GM18951 (cell line): ENCODE measurements at regions not wholly inside any gene's neighbourhood (a gene's known extent, or its start where the extent isn't known, plus 50 kb on each side); places are given as distances from the start of the nearest gene placed in this dataset.

Experiments used
- POLR2A ChIP-seq: IDR thresholded peaks from 4 replicates; pipeline ENCODE4 v1.6.1; 2011; ENCODE audit warnings: mild to moderate bottlenecking; ENCODE audit not compliant: insufficient read length, insufficient read depth; ENCODE audit errors: extremely low read depth
- in situ Hi-C: fragments of 300-500 bp; cut with MboI; formaldehyde crosslinking; loops from one replicate; pipeline ENCODE4 v1.12.0; 2022; ENCODE audit warnings: low sequenced_read_pairs, mixed read lengths, inconsistent platforms; ENCODE audit not compliant: unreplicated experiment

DNA sequence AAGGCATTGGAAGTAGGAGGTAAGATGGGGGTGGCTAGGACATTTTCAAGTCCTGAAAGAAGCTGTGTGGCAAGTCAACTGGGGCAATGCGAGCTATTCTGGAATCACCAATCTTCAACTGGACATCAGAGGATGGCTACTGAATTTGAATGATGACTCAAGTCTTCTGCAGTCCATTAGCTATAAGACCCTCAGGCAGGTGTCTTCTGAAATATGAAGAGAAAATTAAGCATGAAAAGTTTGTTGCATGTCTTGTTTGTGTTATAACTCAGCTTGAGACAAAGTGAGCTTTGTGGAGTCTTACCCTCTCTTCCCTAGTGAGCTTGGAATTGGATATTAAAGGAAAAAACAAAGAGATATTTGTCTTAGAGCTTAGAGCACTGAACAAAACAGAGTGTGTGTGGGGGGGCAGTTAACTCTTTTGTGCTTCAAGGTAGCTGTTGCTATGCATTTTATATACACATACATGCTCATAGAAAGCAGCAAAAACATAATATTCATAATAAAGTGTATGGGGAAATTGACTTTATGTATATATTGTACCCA lies 979.1 kb downstream of the MCTP2 start:
- TF ChIP-seq POLR2A: no peak
- in situ Hi-C loops: no loop called here

DNA sequence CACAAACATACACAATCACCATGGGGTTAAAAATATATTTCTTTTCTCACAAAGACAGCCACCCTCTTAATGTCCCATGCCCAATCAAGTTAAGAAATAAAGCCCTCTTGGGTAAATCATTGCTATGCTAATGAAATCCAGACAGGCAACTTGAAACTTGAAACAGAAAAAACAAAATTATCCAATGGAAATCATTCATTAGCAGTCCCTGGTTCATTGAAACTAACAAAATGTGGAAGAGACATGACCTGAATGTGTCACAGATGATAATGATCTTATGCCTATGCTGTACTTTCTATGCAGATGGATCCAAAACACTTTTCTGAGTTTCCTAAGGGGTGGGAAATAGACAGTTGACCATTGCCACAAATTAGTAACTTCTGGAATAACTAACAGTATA lies 983.7 kb downstream of the MCTP2 start:
- in situ Hi-C loops: no loop called here
- no peak for TF ChIP-seq POLR2A

- in situ Hi-C loops: no loop called here
- TF ChIP-seq POLR2A: no peak
These were observed 995.5 kb downstream of the MCTP2 start for GRCh38 chr15:95226835-95227234.

GRCh38 chr15:95227235-95227634 lies 995.9 kb downstream of the MCTP2 start:
- in situ Hi-C loops: no loop called here
- no peak for TF ChIP-seq POLR2A

- in situ Hi-C loops: no loop called here
- TF ChIP-seq POLR2A: no peak
These were observed 997.6 kb downstream of the MCTP2 start for GRCh38 chr15:95228856-95229555.

DNA sequence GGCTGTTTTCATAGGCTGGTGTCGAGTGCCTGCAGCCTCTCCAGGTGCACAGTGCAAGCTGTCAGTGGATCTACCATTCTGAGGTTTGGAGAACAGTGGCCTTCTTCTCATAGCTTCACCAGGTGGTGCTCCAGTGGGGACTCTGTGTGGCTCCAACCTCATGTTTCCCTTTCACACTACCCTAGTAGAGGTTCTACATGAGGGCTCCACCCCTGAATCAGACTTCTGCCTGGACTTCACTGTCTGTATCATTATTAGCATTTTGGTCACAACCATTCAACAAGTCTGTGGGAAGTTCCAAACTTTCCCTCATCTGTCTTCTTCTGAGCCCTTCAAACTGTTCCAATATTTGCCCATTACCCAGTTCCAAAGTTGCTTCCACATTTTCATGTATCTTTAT lies 1003.7 kb downstream of the MCTP2 start:
- in situ Hi-C loops: no loop called here
- no peak for TF ChIP-seq POLR2A

- in situ Hi-C loops: no loop called here
- TF ChIP-seq POLR2A: no peak
These were observed 1016.0 kb downstream of the MCTP2 start for GRCh38 chr15:95247071-95247984.

DNA sequence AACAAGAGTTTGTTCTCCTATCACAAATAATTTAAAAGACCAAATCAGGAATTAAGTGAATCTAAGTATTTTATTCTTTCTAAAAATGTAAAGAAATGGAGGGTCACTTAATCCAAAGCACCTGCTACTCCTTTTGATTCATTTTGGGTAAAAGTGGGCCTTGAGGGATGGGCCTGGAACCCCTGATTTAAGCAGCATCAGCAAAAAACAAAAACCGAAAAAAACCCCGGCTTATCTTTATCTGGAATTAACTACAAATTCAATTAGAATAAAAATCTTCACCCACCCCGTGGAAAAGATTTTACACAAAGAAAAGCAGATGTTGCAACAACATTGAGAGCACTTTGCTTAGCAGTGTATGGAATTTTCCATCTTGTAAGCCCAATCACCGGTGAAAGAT lies 1018.2 kb downstream of the MCTP2 start:
- no peak for TF ChIP-seq POLR2A
- in situ Hi-C loops: no loop called here

GRCh38 chr15:95252404-95252803 lies 1021.0 kb downstream of the MCTP2 start:
- in situ Hi-C loops: loop anchor here (25.0 kb wide), 1 partner anchor 1085 kb away; the partner anchor contains the start of gene NR2F2
- TF ChIP-seq POLR2A: no peak

DNA sequence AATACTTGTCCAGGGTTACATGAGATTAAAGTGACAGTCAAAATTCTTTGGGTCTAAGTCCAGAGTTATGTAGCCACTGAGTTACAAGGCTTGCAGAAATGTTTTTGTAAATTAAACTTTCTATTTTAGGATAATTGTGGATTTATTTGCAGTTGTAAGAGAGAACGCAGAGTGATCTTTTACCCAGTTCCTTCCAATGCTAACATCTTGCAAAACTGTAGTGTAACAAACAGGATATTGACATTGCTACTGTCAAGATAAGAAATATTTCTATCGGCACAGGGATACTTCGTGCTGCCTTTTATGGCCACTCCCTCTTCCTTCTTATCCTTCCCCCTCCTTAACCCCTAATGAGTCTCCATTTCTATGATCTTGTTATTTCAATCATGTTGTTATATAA lies 1022.9 kb downstream of the MCTP2 start:
- in situ Hi-C loops: loop anchor here (25.0 kb wide), 1 partner anchor 1083 kb away; the partner anchor contains the start of gene NR2F2
- TF ChIP-seq POLR2A: no peak

DNA sequence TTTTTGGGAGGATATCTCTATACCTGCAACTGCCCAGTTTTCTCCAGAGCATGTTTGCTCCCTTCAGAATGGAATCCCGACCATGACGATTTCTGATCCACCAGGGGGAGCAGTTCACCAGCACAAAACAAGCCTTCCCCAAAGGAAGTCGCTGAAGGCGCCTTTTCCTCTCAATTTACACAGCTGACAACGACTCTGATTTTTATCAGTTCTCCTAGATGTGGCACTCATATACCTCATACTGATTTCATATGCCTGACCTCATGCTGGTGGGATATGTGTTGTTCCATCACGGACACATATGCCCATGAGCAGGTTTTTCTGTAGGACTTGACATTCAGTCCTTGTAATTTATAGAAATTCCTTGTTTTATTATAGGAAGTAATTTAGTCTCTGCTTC lies 1028.2 kb downstream of the MCTP2 start:
- in situ Hi-C loops: loop anchor here (25.0 kb wide), 1 partner anchor 1078 kb away; the partner anchor contains the start of gene NR2F2
- no peak for TF ChIP-seq POLR2A

DNA sequence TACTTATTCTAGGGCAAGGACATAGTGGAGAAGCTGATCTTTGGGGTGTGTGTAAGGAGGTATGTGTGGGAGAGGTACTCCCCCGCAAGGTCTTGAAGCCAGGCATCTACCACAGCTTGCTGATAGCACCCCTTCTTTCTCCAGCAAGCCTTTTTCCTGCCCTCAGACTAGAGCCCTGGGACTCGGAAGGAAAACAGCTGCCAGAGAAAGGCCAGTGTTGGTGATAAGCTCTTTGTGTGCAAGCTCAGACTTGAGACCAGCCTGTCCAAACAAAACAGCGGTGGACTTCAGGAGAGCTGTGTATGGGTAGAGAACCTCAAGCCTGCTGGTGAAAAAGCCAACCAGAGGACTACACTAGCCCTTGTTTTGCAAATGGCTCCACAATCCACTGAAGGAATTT lies 1028.6 kb downstream of the MCTP2 start:
- TF ChIP-seq POLR2A: no peak
- in situ Hi-C loops: loop anchor here (25.0 kb wide), 1 partner anchor 1077 kb away; the partner anchor contains the start of gene NR2F2

DNA sequence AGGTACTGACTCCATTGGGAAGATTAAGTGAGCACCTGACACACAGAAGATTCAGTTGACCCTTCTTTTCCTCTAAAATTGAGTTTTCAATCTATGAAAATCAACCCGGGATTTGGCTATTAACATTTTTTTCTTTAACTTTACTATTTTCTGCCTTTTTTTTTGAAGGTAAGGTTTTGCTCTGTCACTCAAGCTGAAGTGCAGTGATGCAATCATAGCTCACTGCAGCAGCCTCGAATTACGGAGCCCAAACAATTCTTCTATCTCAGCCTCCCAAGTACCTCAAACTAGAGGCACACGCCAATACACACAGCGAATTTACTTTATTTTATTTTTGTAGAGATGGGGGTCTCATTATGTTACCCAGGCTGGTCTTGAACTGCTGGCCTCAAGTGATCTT lies 1029.5 kb downstream of the MCTP2 start:
- no peak for TF ChIP-seq POLR2A
- in situ Hi-C loops: loop anchor here (25.0 kb wide), 1 partner anchor 1076 kb away; the partner anchor contains the start of gene NR2F2

GRCh38 chr15:95261546-95261945 lies 1030.2 kb downstream of the MCTP2 start:
- TF ChIP-seq POLR2A: no peak
- in situ Hi-C loops: loop anchor here (25.0 kb wide), 1 partner anchor 1076 kb away; the partner anchor contains the start of gene NR2F2

DNA sequence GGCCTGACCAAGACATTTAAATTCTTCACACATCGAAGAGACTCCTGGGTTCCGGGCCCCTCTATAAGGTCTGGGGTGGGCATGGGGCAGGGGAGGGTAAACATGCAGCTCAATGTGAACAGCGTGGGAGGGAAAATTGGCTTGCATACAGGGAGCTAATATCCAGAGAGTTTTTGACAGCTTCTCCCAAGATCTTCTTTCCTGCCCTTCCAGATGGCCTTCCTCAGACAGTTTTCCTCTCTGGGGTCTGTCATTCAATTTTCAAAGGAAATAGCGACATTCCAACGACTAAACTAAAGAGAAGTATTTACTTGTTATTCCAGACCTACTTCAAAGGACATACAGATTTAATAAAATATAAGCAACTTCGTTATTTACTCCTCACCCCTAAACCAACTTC lies 1030.6 kb downstream of the MCTP2 start:
- in situ Hi-C loops: loop anchor here (25.0 kb wide), 1 partner anchor 1075 kb away; the partner anchor contains the start of gene NR2F2
- TF ChIP-seq POLR2A: no peak
